GM21423 (cell line): ENCODE measurements at regions not wholly inside any gene's neighbourhood (a gene's known extent, or its start where the extent isn't known, plus 50 kb on each side); places are given as distances from the start of the nearest gene placed in this dataset.
"Not testable (repeated sequence)": the region's sequence is repeated elsewhere in the genome, so short reads cannot be mapped to it uniquely, and the experiment has no call there.

Source experiments
- ATAC-seq: cut with Tn5 transposase; IDR thresholded peaks from one replicate; pipeline ENCODE4 v1.9.1; 2021; ENCODE audit warnings: mild to moderate bottlenecking, moderate library complexity; ENCODE audit not compliant: unreplicated experiment

GRCh38 chr12:116360579-116361413, 83.3 kb upstream of the MED13L start:
- no peak for ATAC-seq

- no peak for ATAC-seq
Measured at GRCh38 chr12:116361414-116362223, 84.1 kb upstream of the MED13L start.

DNA sequence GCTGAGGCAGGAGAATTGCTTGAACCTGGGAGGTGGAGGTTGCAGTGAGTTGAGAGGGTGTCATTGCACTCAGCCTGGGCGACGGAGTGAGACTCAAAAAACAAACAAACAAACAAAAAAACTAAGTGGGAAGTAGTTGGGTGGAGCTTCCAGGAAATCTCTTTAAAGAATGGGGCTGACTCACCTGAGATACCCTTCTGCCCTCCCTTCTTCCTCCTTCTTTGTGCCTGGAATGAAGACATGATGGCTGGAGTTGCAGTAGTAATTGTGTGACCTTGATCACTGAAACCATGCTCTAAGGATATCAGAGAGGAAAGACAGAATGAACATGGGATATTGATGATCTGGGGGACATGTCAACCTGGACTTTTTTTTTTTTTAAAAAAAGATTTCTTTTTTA, 87.6 kb upstream of the MED13L start:
- no peak for ATAC-seq

GRCh38 chr12:116365606-116366455, 88.3 kb upstream of the MED13L start:
- no peak for ATAC-seq

DNA sequence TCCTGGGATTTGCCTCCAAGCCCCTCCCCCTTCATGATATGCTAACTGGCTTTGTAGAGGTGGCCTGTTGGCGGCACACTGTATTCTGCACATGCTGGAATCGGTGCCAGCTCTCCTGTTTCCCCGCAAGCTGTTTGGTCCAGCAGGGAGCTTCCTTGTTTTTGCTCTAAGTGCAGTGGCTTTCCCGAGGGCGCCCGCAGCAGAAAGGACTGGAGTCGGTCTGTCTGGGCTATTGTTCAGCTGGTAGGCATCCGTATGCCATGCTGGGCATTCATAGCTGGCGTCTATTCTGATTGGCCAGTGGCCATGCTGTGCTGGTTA, 88.9 kb upstream of the MED13L start:
- no peak for ATAC-seq

GRCh38 chr12:116366824-116367223, 89.3 kb upstream of the MED13L start:
- no peak for ATAC-seq

GRCh38 chr12:116368196-116369194, 91.0 kb upstream of the MED13L start:
- no peak for ATAC-seq

- no peak for ATAC-seq
Measured at GRCh38 chr12:116370004-116370404, 92.5 kb upstream of the MED13L start.

GRCh38 chr12:116370886-116371580, 93.5 kb upstream of the MED13L start:
- no peak for ATAC-seq

DNA sequence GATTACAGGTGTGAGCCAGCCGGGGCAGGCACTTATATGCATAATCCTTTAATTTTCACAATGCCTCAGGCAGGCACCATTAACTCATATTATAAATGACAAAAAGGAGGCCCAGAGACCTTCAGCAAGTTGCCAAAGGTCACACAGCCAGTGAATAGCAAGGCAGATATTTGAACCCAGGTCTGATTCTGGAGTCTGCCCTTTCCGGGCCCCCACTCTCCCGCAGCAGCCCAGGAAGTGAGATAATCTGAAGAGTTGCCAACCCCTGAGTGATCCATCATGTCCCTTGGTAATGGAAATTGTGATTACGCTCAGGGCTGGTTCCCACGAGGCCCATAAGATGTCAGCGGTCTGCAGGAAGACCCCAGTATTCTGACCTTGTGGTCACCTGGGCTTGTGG, 95.3 kb upstream of the MED13L start:
- ATAC-seq: no peak

- no peak for ATAC-seq
Measured at GRCh38 chr12:116373572-116374206, 96.2 kb upstream of the MED13L start.

DNA sequence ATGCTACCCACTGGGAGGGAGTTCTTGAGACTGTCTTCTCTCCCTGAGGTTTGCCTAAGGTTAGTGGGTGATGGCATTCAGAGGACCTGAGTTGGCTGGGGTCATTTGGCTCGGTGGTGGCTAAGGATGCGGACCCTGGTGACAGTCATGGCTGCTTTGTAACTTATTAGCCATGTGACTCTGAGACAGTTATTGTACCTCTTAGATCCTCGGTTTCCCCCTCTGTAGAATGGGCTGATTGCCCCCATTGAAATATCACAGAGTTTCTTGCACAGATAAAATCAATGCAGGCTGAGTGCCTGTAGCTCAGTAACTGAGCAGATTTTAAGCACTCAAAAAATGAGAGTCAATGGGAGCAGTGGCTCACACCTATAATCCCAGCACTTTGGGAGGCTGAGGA, 96.7 kb upstream of the MED13L start:
- no peak for ATAC-seq

- ATAC-seq: no peak
Measured at GRCh38 chr12:116375278-116375842, 97.9 kb upstream of the MED13L start.

- no peak for ATAC-seq
Measured at GRCh38 chr12:116376354-116377193, 99.1 kb upstream of the MED13L start.

DNA sequence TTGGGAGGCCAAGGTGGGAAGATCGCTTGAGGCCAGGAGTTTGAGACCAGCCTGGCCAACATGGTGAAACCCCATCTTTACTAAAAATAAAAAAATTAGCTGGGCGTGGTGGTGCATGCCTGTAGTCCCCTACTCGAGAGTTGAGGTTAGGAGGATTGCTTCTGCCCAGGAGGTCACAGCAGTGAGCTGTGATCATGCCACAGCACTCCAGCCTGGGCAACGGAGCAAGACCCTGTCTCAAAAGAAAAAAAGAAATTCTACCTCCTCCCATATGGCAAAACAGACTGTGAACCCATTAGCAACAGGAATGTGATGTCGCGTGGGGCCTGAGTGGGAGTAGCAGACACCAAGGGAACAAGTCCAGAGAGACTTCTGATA, 99.7 kb upstream of the MED13L start:
- not testable (repeated sequence) for ATAC-seq

DNA sequence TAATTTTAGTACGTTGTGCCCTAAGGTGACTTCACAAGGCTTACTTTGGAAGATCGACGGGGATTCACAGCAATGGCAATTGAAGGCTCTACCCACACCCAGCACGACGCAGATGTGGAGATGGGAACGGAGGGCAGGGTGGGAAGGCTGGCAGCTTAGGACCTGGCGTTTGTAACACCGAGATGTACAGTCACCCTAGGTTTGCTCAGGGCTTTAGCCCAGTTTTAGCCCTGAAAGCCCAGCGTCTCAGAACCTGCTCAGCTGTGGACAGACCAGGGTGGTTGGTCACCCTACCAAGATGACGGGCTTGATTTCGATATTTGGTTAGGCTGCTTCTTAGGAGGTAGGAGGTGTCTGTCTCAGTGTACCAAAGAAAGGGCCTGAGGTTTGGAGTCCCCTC, 100.5 kb upstream of the MED13L start:
- ATAC-seq: no peak

DNA sequence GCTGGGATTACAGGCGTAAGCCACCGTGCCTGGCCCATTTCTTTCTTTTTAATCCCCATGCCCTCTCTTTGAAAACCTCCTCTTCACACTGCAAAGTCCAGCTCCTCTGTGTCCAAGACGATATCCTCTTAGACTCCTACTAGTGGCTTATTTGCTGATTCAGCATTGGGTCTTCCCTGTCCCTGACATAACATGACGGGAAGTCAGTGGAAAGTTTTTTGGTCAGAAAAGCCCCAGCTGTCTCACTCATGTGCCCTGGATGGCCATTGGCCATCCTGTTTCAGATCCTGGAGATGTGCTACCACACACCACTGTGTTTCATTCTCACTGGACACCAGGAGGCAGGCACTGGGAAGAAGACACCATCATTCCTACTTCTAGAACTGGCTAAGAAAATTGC, 102.6 kb upstream of the MED13L start:
- no peak for ATAC-seq

DNA sequence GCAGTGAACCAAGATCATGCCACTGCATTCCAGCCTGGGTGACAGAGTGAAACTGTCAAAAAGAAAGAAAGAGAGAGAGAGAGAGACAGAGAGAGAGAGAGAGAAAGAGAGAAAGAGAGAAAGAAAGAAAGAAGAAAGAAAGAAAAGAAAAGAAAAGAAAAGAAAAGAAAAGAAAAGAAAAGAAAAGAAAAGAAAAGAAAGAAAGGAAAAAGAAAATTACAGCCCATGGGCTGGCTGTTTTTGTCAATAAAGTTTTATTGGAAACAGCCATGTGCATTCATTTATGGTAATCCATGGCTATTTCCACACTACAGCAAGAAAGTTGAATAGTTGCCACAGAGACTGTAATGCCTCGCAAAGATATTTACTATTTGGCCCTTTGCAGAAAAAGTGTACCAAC, 103.2 kb upstream of the MED13L start:
- not testable (repeated sequence) for ATAC-seq
